Esophagus muscularis mucosa (tissue), 4 donors: ENCODE measurements at regions not wholly inside any gene's neighbourhood (a gene's known extent, or its start where the extent isn't known, plus 50 kb on each side); places are given as distances from the start of the nearest gene placed in this dataset.

Experiments
- DNase-seq: peaks from one replicate; pipeline ENCODE4 v3.0.0-alpha.2; 2017; ENCODE audit errors: extremely low spot score
- H3K27ac ChIP-seq, 4 donors: fragments of 200-600 bp; sonication (generic); replicated peaks in 1 of 4; 1 replicate in 3 of 4; 2 replicates in 1 of 4; pipeline ENCODE4 v1.5.1; 2016 to 2019; ENCODE audit warnings: mild to moderate bottlenecking in 1 of 4
- H3K27me3 ChIP-seq, 4 donors: fragments of 200-600 bp; sonication (generic); one replicate each; pipeline versions ENCODE4 v1.5.1 to v1.6.0; 2016 to 2019
- H3K36me3 ChIP-seq, 4 donors: fragments of 200-600 bp; sonication (generic); one replicate each; pipeline ENCODE4 v1.5.1; 2016 to 2019
- H3K4me1 ChIP-seq, 4 donors: fragments of 200-600 bp; sonication (generic); one replicate each; pipeline ENCODE4 v1.5.1; 2016 to 2019
- H3K4me3 ChIP-seq, 4 donors: fragments of 200-600 bp; sonication (generic); 1 replicate in 2 of 4; 2 replicates in 2 of 4; pipeline ENCODE4 v1.5.1; 2016 to 2019; ENCODE audit warnings: mild to moderate bottlenecking in 4 of 4, moderate library complexity in 1 of 4
- H3K9me3 ChIP-seq, 4 donors: fragments of 200-600 bp; sonication (generic); 1 replicate in 3 of 4; 2 replicates in 1 of 4; pipeline ENCODE4 v1.5.1; 2016 to 2019
- EP300 ChIP-seq: sonication (generic); formaldehyde crosslinking; IDR thresholded peaks from one replicate; pipeline ENCODE4 v1.6.1; 2017; ENCODE audit warnings: antibody characterized with exemption
- POLR2A ChIP-seq: fragments of 450-650 bp; IDR thresholded peaks from one replicate; pipeline ENCODE4 v1.6.1; 2017; ENCODE audit warnings: antibody characterized with exemption, moderate library complexity, mild to moderate bottlenecking, low read depth
- POLR2AphosphoS5 ChIP-seq, 2 donors: sonication (generic); formaldehyde crosslinking; IDR thresholded peaks; one replicate each; pipeline ENCODE4 v1.6.1; 2017; ENCODE audit warnings: antibody characterized with exemption in 2 of 2
- WGBS: methylation state at CpG from one replicate; pipeline ENCODE4 v1.1.5; 2018; 5-methylcytosine and 5-hydroxymethylcytosine counted together
- intact Hi-C: fragments of 100-400 bp; cut with DNase I; formaldehyde crosslinking; loops from one replicate; pipeline ENCODE4 v1.15.1; 2023
- TF ChIP-seq, protein P1 (sequence below), 3 experiments: fragments of 200-600 bp in 2 of 3; fragments of 450-650 bp in 1 of 3; sonication (generic) in 2 of 3; IDR thresholded peaks; one replicate each; pipeline ENCODE4 v1.5.1; 2017 to 2019; ENCODE audit warnings: antibody characterized with exemption in 3 of 3, mild to moderate bottlenecking in 2 of 3, moderate library complexity in 1 of 3

DNA sequence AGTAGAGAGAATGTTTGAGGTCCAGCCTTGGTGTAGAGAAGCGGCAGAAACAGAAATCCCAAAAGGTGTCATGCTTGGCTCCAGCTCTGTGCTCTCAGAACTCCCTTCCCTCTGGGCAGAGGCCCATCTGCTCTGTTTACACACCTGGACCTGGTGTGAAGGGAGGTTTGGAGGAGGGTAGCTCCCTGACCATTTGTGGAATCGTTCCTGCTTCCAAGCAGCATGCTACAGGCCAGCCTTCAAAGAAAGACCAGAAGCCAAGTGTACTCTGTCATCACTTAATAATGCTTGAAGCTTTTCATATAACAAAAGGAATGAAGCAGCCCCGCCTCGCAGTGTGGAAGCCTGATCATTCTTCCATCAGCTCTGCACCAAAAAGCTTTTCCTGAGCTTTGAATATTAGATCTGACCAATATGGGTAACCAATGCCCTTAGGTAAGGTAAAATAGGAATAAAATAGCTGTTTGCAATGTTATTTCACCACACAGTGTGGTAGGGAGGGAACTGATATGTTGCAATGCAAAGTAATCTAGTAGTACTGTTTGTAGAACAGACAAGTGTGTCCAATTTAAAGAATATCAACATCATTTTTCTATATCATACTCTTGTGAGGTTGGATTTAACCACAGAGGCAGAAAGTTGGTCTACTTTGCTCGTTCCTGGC is 63.3 kb downstream of the ZIC5 start:
- DNase-seq: no peak
- TF ChIP-seq EP300: no peak
- 53% methylated on average over 5 of the region's 5 CpGs for WGBS
- H3K36me3 ChIP-seq: no peaks in the 10 kb centered on the region
- H3K27me3 ChIP-seq: peaks cover 0 to 93% (median 7%) of the 10 kb centered on the region in 4 donors
- H3K4me1 ChIP-seq: no peaks in the 10 kb centered on the region
- H3K4me3 ChIP-seq: no peak overlapping the region
- no peaks in the 10 kb centered on the region for H3K9me3 ChIP-seq
- no peak overlapping the region for H3K27ac ChIP-seq
- intact Hi-C loops: no loop called here

GRCh38 chr13:99907627-99908026 is 63.9 kb downstream of the ZIC5 start:
- peaks cover 0 to 90% (median 7%) of the 10 kb centered on the region in 4 donors for H3K27me3 ChIP-seq
- no peak for TF ChIP-seq EP300
- TF ChIP-seq, protein P1, sequence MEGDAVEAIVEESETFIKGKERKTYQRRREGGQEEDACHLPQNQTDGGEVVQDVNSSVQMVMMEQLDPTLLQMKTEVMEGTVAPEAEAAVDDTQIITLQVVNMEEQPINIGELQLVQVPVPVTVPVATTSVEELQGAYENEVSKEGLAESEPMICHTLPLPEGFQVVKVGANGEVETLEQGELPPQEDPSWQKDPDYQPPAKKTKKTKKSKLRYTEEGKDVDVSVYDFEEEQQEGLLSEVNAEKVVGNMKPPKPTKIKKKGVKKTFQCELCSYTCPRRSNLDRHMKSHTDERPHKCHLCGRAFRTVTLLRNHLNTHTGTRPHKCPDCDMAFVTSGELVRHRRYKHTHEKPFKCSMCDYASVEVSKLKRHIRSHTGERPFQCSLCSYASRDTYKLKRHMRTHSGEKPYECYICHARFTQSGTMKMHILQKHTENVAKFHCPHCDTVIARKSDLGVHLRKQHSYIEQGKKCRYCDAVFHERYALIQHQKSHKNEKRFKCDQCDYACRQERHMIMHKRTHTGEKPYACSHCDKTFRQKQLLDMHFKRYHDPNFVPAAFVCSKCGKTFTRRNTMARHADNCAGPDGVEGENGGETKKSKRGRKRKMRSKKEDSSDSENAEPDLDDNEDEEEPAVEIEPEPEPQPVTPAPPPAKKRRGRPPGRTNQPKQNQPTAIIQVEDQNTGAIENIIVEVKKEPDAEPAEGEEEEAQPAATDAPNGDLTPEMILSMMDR (IDR thresholded peaks at IDR 0.05): no peak
- no peak for TF ChIP-seq POLR2AphosphoS5 (IDR thresholded peaks at IDR 0.05)
- no peak for TF ChIP-seq POLR2A

GRCh38 chr13:99907038-99907437 is 64.5 kb downstream of the ZIC5 start:
- TF ChIP-seq POLR2A (no peak), EP300 (no peak)
- TF ChIP-seq, protein P1 (IDR thresholded peaks at IDR 0.05): no peak
- H3K4me3 ChIP-seq: no peak overlapping the region

More at GRCh38 chr13:99907627-99908026, 63.9 kb downstream of the ZIC5 start:
- 90% methylated on average over 7 of the region's 7 CpGs for WGBS
- Histone ChIP-seq H3K9me3 (no peaks in the 10 kb centered on the region), H3K36me3 (no peaks in the 10 kb centered on the region), H3K27ac (no peak overlapping the region), H3K4me3 (no peak overlapping the region), H3K4me1 (no peaks in the 10 kb centered on the region)
- DNase-seq: no peak
- intact Hi-C loops: no loop called here

DNA sequence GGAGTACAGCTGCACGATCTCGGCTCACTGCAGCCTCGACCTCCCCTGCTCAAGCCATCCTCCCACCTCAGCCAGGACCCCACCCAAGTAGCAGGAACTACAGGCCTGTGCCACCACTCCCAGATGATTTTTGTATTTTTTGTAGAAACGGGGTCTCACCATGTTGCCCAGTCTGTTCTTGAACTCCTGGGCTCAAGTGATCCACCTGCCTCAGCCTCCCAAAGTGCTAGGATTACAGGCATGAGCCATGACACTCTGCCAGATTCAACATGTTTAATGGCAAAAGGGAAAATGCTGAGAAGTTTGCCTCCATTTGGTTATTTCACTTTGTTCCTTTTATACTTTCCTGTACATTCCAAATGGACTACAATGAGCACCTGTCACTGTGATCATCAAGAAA is 65.8 kb downstream of the ZIC5 start:
- no peak for DNase-seq
- Histone ChIP-seq H3K4me3 (no peak overlapping the region), H3K4me1 (no peaks in the 10 kb centered on the region), H3K36me3 (no peaks in the 10 kb centered on the region), H3K27me3 (peaks cover 0 to 80% (median 5%) of the 10 kb centered on the region in 4 donors), H3K27ac (no peak overlapping the region), H3K9me3 (no peaks in the 10 kb centered on the region)
- intact Hi-C loops: no loop called here
- no peak for TF ChIP-seq POLR2A
- TF ChIP-seq, protein P1 (IDR thresholded peaks at IDR 0.05): no peak
- TF ChIP-seq EP300: no peak
- TF ChIP-seq POLR2AphosphoS5 (IDR thresholded peaks at IDR 0.05): no peak
- WGBS: 83% methylated on average over 4 of the region's 4 CpGs

More at GRCh38 chr13:99907038-99907437, 64.5 kb downstream of the ZIC5 start:
- Histone ChIP-seq H3K27ac (no peak overlapping the region), H3K27me3 (peaks cover 0 to 84% (median 7%) of the 10 kb centered on the region in 4 donors), H3K4me1 (no peaks in the 10 kb centered on the region), H3K36me3 (no peaks in the 10 kb centered on the region), H3K9me3 (no peaks in the 10 kb centered on the region)
- intact Hi-C loops: no loop called here
- no peak for DNase-seq
- WGBS: 87% methylated on average over 2 of the region's 2 CpGs

DNA sequence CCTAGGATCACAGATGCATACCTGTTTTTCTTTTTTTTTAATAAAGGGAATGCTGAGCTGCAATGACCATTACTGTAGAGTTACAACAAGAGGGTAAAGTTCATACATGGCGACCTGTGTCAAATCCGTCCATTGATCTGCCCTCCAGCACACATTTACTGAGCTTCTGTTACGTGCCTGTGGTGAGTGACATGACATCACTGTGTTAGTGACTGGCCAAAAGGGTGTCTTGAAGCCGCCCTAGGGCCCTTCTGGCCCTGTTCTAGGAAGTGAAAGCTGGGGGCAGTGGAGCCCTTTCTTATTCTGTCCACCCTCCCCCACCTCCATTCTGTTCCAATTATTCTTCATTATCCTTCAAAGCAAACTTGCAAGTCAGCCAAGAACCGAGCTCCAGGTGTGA is 66.3 kb downstream of the ZIC5 start:
- Histone ChIP-seq H3K27ac (no peak overlapping the region), H3K36me3 (no peaks in the 10 kb centered on the region), H3K4me3 (no peak overlapping the region), H3K4me1 (no peaks in the 10 kb centered on the region), H3K27me3 (peaks cover 0 to 80% (median 6%) of the 10 kb centered on the region in 4 donors), H3K9me3 (no peaks in the 10 kb centered on the region)
- TF ChIP-seq EP300: no peak
- TF ChIP-seq POLR2AphosphoS5 (IDR thresholded peaks at IDR 0.05): no peak
- TF ChIP-seq, protein P1 (IDR thresholded peaks at IDR 0.05): no peak
- no peak for TF ChIP-seq POLR2A
- 70% methylated on average over 5 of the region's 5 CpGs for WGBS
- no peak for DNase-seq
- intact Hi-C loops: no loop called here
